HepG2 (cell line): ENCODE measurements at regions not wholly inside any gene's neighbourhood (a gene's known extent, or its start where the extent isn't known, plus 50 kb on each side); places are given as distances from the start of the nearest gene placed in this dataset.

Source experiments
- CEBPB ChIP-seq: IDR thresholded peaks from 2 replicates; pipeline ENCODE4 v1.6.1; 2011; ENCODE audit warnings: low read depth, low read length, improper control_type of control experiment, borderline replicate concordance
- CEBPZ ChIP-seq: IDR thresholded peaks from 2 replicates; pipeline ENCODE4 v1.6.1; 2012; ENCODE audit warnings: low read length, improper control_type of control experiment
- DZIP1 ChIP-seq: sonication (generic); formaldehyde crosslinking; IDR thresholded peaks from 2 replicates; pipeline ENCODE4 v1.5.0; 2020; ENCODE audit warnings: mild to moderate bottlenecking, missing genetic modification reagents
- FOXK2 ChIP-seq: fragments of 450-650 bp; IDR thresholded peaks from 2 replicates; pipeline ENCODE4 v1.6.1; 2016
- JDP2 ChIP-seq: sonication (generic); formaldehyde crosslinking; IDR thresholded peaks from 2 replicates; pipeline ENCODE4 v1.8.1; 2022; ENCODE audit warnings: missing genetic modification reagents, borderline replicate concordance
- MXI1 ChIP-seq: IDR thresholded peaks from 3 replicates; pipeline ENCODE4 v1.6.1; 2012; ENCODE audit warnings: low read depth, low read length, inconsistent platforms, borderline replicate concordance
- NR2F1 ChIP-seq, 2 experiments: fragments of 450-650 bp in 1 of 2; formaldehyde crosslinking in 1 of 2; IDR thresholded peaks; 2 replicates each; pipeline versions ENCODE4 v1.5.0 to v1.6.1; 2016 to 2020; ENCODE audit warnings: mild to moderate bottlenecking in 1 of 2, missing compliant biosample characterization in 1 of 2, missing genetic modification reagents in 1 of 2, moderate library complexity in 1 of 2
- PATZ1 ChIP-seq: sonication (generic); formaldehyde crosslinking; IDR thresholded peaks from 2 replicates; pipeline ENCODE4 v1.4.0; 2020; ENCODE audit warnings: missing genetic modification reagents
- POGZ ChIP-seq: sonication (generic); formaldehyde crosslinking; IDR thresholded peaks from 2 replicates; pipeline ENCODE4 v1.4.0; 2020; ENCODE audit warnings: mild to moderate bottlenecking, missing genetic modification reagents
- TMF1 ChIP-seq: sonication (generic); formaldehyde crosslinking; IDR thresholded peaks from 2 replicates; pipeline ENCODE4 v1.8.1; 2022; ENCODE audit warnings: low read depth, missing genetic modification reagents
- TOPORS ChIP-seq: sonication (generic); formaldehyde crosslinking; IDR thresholded peaks from 2 replicates; pipeline ENCODE4 v1.8.0; 2023; ENCODE audit warnings: mild to moderate bottlenecking, missing genetic modification reagents
- ZNF451 ChIP-seq: sonication (generic); formaldehyde crosslinking; IDR thresholded peaks from 2 replicates; pipeline ENCODE4 v1.5.0; 2020; ENCODE audit warnings: mild to moderate bottlenecking, missing genetic modification reagents
- ZNF562 ChIP-seq: sonication (generic); formaldehyde crosslinking; IDR thresholded peaks from 2 replicates; pipeline ENCODE4 v1.8.0; 2022; ENCODE audit warnings: missing genetic modification reagents, borderline replicate concordance
- ZNF580 ChIP-seq: IDR thresholded peaks from 2 replicates; pipeline ENCODE4 v1.6.1; 2016; ENCODE audit warnings: low read depth, borderline replicate concordance
- ZNF670 ChIP-seq: sonication (generic); formaldehyde crosslinking; IDR thresholded peaks from 2 replicates; pipeline ENCODE4 v1.8.0; 2022; ENCODE audit warnings: mild to moderate bottlenecking, missing genetic modification reagents, borderline replicate concordance
- ZNF800 ChIP-seq: sonication (generic); formaldehyde crosslinking; IDR thresholded peaks from 2 replicates; pipeline ENCODE4 v1.4.0; 2020; ENCODE audit warnings: missing genetic modification reagents

- no peak for TF ChIP-seq NR2F1 (CRISPR knock-in tag; IDR thresholded peaks at IDR 0.05)
- TF ChIP-seq POGZ = peak; percentile 58; the same call in 1 of the 2 replicates
- no peak for TF ChIP-seq TOPORS (CRISPR knock-in tag)
- TF ChIP-seq ZNF800 (CRISPR knock-in tag) = no peak
- no peak for TF ChIP-seq JDP2 (CRISPR knock-in tag)
- no peak for TF ChIP-seq DZIP1 (CRISPR knock-in tag)
- peak; percentile 46; the same call in 1 of the 2 replicates for TF ChIP-seq ZNF670
- peak; percentile 68; the same call in 1 of the 2 replicates for TF ChIP-seq ZNF451
- no peak for TF ChIP-seq FOXK2
- peak; percentile 67; the same call in 1 of the 2 replicates for TF ChIP-seq ZNF580
- no peak for TF ChIP-seq CEBPZ
- TF ChIP-seq TMF1 = no peak
- TF ChIP-seq ZNF562 (CRISPR knock-in tag) = no peak
- no peak for TF ChIP-seq PATZ1 (CRISPR knock-in tag)
- TF ChIP-seq MXI1 = peak; percentile 7; the same call in 1 of the 3 replicates
- peak; percentile 64 for TF ChIP-seq CEBPB
Measured at GRCh38 chr6:106731144-106731842, 101.9 kb downstream of the QRSL1 start (continued).
